PC-9 (cell line): ENCODE measurements at regions not wholly inside any gene's neighbourhood (a gene's known extent, or its start where the extent isn't known, plus 50 kb on each side); places are given as distances from the start of the nearest gene placed in this dataset.

ENCODE experiments used
- EZH2 ChIP-seq: fragments of 200-600 bp; sonication (generic); IDR thresholded peaks from 2 replicates; pipeline ENCODE4 v1.8.0; 2017; ENCODE audit warnings: antibody characterized with exemption, low read depth
- TF ChIP-seq, protein P1 (sequence below): fragments of 200-600 bp; sonication (generic); conservative IDR thresholded peaks from 2 replicates; pipeline ENCODE4 v1.6.1; 2017; ENCODE audit warnings: mixed run types, antibody characterized with exemption, mild to moderate bottlenecking, moderate library complexity

DNA sequence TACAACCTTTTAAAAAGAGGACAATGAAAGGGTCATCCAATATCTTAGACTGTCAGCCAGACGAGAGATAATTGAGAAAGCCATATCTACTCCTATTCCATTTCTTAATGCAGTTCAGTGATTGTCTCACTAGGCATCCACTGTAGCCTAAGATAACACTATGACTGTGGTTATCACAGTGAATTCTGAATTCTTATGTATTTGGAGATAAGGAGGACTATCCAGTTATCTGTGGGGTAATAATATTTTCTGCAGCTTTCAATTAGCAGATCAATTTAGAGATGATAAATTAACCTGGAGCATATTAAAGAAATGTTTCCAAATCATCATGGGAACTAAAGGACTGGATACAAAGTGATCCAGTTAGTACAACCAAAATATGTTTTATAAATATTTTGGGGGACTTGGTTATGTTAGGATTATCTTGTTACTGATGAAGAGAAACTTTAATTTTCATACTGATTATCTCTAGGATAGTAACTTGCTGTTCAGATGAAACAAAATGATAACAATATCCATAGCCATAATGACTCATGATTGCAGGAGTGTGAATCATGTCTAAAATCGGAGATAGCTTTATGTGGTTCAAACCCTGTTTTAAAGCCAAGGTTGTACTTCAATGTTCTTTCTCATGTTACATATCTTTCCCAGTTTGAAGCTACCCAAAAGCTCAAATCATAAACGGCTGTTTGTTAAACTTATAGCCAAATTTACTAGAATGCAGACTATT is 1152.0 kb downstream of the HACE1 start:
- no peak for TF ChIP-seq EZH2
- TF ChIP-seq, protein P1, sequence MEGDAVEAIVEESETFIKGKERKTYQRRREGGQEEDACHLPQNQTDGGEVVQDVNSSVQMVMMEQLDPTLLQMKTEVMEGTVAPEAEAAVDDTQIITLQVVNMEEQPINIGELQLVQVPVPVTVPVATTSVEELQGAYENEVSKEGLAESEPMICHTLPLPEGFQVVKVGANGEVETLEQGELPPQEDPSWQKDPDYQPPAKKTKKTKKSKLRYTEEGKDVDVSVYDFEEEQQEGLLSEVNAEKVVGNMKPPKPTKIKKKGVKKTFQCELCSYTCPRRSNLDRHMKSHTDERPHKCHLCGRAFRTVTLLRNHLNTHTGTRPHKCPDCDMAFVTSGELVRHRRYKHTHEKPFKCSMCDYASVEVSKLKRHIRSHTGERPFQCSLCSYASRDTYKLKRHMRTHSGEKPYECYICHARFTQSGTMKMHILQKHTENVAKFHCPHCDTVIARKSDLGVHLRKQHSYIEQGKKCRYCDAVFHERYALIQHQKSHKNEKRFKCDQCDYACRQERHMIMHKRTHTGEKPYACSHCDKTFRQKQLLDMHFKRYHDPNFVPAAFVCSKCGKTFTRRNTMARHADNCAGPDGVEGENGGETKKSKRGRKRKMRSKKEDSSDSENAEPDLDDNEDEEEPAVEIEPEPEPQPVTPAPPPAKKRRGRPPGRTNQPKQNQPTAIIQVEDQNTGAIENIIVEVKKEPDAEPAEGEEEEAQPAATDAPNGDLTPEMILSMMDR, result no peak
